ENCODE measurements at regions not wholly inside any gene's neighbourhood (a gene's known extent, or its start where the extent isn't known, plus 50 kb on each side); places are given as distances from the start of the nearest gene placed in this dataset.

GRCh38 chr15:46763091-46763490 lies 954.2 kb upstream of the SEMA6D start:
- no peak for DNase-seq

- no peak for DNase-seq
These were observed 952.5 kb upstream of the SEMA6D start for GRCh38 chr15:46764851-46765250.

- DNase-seq, result no peak
These were observed 951.3 kb upstream of the SEMA6D start for GRCh38 chr15:46766021-46766420.

- DNase-seq, result no peak
These were observed 949.0 kb upstream of the SEMA6D start for GRCh38 chr15:46768287-46768686.

GRCh38 chr15:46773016-46773415 lies 944.3 kb upstream of the SEMA6D start:
- DNase-seq, result no peak

- DNase-seq, result no peak
These were observed 938.4 kb upstream of the SEMA6D start for GRCh38 chr15:46778876-46779275.

- DNase-seq, result no peak
These were observed 930.6 kb upstream of the SEMA6D start for GRCh38 chr15:46786590-46787285.

- DNase-seq, result no peak
These were observed 921.6 kb upstream of the SEMA6D start for GRCh38 chr15:46795685-46796084.

- no peak for DNase-seq
These were observed 908.5 kb upstream of the SEMA6D start for GRCh38 chr15:46808834-46809233.

GRCh38 chr15:46815240-46815639 lies 902.1 kb upstream of the SEMA6D start:
- no peak for DNase-seq

- DNase-seq, result no peak
These were observed 901.5 kb upstream of the SEMA6D start for GRCh38 chr15:46815765-46816164.

GRCh38 chr15:46848704-46849103 lies 868.6 kb upstream of the SEMA6D start:
- DNase-seq, result no peak

- no peak for DNase-seq
These were observed 863.7 kb upstream of the SEMA6D start for GRCh38 chr15:46853600-46853999.

GRCh38 chr15:46854564-46854963 lies 862.7 kb upstream of the SEMA6D start:
- DNase-seq, result no peak

GRCh38 chr15:46855388-46855787 lies 861.9 kb upstream of the SEMA6D start:
- DNase-seq, result peak; percentile 5

- no peak for DNase-seq
These were observed 860.3 kb upstream of the SEMA6D start for GRCh38 chr15:46856839-46857502.

GRCh38 chr15:46858150-46858549 lies 859.2 kb upstream of the SEMA6D start:
- no peak for DNase-seq

GRCh38 chr15:46861796-46862195 lies 855.5 kb upstream of the SEMA6D start:
- DNase-seq, result no peak

- DNase-seq, result no peak
These were observed 852.1 kb upstream of the SEMA6D start for GRCh38 chr15:46865155-46865554.

- DNase-seq, result no peak
These were observed 844.9 kb upstream of the SEMA6D start for GRCh38 chr15:46872286-46872980.

GRCh38 chr15:46872981-46873330 lies 844.3 kb upstream of the SEMA6D start:
- no peak for DNase-seq

GRCh38 chr15:46879032-46879770 lies 838.1 kb upstream of the SEMA6D start:
- no peak for DNase-seq

- DNase-seq, result no peak
These were observed 836.5 kb upstream of the SEMA6D start for GRCh38 chr15:46880791-46881190.

Data from MV-4-11 (cell line).